HG03159 (cell line): ENCODE measurements at regions not wholly inside any gene's neighbourhood (a gene's known extent, or its start where the extent isn't known, plus 50 kb on each side); places are given as distances from the start of the nearest gene placed in this dataset.
"Not testable (repeated sequence)": the region's sequence is repeated elsewhere in the genome, so short reads cannot be mapped to it uniquely, and the experiment has no call there.

ENCODE experiments used
- ATAC-seq: cut with Tn5 transposase; IDR thresholded peaks from one replicate; pipeline ENCODE4 v1.9.1; 2021; ENCODE audit warnings: mild to moderate bottlenecking, moderate library complexity; ENCODE audit not compliant: unreplicated experiment

DNA sequence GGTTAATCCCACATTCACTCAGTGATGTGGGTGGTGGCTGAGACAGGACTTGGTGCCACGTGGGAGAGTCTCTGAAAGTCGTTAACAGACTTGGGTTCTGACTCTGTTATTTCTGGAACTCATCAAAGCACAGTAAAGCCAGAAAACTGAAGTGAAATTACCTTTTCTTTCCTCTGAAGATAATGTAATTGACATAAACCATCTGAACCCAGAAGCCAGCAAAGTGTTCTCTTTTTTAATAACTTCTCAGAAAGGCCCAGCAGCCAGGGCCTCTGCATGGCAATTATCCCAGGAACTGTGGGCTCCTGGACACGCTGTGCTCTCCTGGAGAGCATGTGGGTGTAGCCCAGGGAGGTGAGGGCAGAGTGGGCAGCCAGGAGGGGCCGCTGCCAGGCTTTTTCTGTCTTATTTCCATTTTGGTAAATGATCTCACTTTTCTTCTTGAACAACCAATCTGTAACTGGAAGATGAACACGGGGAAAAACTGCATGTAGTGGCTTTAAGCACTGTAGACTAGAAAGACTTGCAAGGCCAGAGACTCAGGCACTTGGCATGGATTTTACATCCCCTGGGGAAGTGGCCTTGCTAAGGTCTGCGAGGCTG lies 444.1 kb upstream of the TMEM132C start:
- ATAC-seq = no peak

DNA sequence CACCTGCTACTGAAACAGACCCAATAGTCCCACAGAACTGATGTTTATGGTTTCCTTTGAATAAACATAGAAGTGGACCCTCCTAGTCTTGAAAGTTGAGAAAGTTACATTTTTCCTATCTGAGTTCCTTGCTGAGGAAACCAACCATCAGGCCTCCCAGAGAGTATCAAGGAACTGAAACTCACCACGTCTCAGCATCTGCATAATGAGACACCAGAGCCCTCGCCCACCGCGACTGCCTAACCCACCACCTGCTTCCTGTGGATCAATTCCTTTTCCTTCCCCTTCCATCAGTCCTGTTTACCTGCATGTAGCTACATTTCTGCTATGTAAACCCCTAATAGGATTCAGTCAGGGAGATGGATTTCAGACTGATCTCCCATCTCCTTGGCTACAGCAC lies 443.2 kb upstream of the TMEM132C start:
- no peak for ATAC-seq

DNA sequence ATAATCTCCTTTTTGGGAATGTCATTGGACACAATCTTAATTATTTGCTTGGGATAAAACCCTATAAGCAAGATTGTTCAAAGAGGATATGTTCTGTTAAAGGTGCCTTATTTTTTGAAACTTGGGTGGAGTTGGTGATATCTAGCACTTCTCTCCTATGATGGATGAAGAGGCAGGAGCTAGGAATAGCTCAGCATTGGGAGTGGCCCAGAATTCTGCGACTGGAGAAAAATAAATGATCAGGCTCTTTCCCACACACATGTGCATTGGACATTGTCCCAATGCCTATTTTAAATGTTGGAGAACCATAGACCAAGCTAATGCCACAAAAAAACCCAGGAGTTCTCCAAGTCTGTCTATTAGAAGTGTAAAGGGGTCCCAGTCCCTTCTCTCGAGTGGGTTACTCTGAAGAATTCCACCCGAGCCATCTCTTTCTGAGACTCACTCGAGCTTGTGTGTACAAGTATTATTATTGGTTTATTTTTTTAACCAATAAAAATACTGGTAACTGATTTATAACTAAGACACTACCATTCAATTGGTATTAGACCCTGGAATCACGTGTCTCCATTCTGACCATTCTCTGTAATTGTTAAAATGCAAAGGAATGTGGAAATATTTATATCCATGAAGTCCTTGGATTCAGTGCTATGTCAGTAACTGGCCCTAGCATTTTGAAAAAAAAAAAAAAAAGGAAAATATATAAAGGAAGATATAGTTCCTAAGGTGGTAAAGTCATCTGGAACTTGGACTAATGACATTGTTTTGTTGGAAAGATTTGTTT lies 437.5 kb upstream of the TMEM132C start:
- no peak for ATAC-seq

DNA sequence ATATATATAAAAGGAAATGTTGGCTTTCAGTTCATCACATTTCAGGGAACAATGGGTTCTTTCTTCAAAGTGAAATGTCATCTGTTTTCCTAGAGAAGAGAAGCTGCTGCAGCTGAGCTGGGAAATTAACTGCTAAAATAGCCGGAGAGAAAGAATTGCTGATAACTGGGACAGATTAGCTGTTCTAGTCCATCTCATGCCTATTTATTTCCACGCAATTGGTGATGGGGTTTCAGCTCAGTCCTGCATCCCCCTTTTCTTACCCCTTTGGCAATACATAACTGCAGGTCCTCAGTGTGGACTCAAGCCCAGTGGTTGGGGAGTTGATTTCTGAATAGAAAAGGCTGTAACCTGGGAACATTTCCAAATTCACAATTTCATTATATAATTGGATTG lies 436.9 kb upstream of the TMEM132C start:
- ATAC-seq = no peak

DNA sequence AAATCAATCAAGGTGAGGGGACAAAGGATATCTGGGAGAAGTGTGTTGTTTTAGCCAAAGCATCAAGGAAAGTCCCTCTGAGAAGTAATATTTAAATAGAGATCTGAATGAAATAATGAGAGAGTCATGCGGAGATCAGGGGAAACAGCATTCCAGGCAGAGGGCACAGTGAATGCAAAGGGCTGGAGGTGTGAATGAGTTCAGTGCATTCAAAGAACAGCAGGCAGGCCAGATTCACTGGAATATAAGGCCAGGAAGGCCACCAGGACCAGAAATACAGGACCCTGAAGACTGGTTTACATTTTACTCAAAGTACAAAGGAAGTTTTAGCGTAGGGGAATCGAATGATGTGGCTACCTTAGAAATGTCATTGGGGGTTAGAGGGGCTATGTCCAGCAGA lies 436.2 kb upstream of the TMEM132C start:
- no peak for ATAC-seq

DNA sequence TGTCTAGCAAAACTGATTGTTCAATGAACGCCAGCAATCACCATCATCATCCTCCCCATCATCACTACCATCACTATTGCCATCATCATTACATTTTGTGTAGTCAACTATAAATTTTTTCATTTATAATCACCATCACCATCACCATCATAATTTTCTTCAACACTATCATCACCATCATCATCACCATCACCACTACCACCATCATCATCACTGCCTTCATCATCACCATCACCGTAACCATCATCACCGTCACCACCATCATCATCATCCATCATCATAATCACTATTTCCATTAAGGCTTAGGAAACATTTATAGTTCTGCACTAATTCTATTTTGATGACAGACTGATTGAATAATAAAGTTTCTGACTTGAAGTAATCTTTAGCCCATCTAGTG lies 434.8 kb upstream of the TMEM132C start:
- ATAC-seq = no peak

DNA sequence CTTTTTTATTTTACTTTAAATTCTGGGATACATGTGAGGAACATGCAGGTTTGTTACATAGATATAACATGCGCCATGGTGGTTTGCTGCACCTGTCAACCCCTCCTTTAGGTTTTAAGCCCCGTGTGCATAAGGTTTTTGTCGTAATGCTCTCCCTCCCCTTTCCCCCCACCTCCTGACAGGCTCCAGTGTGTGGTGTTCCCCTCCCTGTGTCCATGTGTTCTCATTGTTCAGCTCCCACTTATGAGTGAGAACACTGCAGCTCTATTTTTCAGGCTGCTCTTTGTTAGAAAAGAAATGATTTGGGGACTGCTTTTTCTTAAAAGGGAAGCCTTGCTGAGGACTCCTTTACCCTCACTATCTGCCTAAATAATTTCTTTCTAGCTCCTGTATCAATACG lies 430.2 kb upstream of the TMEM132C start:
- not testable (repeated sequence) for ATAC-seq

DNA sequence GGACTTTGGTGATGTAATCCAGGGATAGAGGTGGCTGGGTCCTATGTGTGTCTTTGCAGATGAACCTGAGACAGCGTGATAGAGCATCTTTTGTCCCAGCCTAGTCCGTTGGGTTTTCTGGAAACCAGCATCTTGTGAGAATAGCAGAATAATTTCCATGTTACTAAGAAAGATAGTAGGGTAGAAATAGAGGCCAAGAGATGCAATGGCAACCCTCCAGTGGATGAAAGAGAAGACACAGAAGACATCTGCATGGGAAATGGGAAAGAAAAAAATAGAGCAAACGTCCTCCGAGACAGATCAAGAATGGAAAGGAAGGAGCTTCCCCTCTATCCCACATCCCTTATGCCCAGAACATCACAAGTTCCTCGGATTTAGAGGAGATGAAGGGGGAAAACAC lies 409.3 kb upstream of the TMEM132C start:
- no peak for ATAC-seq

DNA sequence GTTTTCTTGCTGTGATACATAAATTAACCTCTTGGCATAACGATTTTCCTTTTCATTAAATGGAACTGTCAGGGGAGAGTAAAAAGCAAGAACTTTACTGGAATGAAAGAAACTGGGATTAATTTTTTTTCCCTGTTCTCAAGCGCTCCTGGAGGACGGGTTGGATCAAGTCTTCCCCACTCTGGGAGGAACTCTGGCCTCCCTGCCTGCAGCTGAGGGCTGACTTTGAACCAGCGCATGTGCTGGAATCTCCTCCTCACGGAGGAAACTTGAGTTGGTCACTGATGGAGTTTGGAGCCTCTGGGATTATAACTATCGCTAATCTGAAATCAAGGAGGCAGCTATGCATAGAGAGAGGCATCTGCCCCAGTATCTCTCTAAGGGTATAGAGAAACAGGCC lies 406.4 kb upstream of the TMEM132C start:
- no peak for ATAC-seq

DNA sequence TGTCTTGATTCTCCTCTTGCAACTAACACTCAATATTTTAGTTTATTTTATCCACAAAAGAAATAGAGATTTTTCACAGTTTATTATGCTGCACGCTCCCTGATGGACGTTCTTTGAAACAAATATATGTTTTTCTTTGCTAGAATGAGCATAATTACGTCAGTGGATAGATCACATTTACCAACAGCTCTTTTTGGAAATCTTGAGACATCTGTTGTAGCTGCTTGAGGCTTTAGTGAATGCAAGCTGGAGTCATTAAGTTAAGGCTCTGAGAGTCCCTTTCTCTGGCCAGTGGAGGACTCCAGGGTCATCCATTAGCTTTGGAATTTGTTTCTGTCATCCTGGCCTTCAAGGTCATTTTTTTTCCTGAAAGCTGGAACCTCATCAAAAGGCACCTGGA lies 405.6 kb upstream of the TMEM132C start:
- no peak for ATAC-seq

DNA sequence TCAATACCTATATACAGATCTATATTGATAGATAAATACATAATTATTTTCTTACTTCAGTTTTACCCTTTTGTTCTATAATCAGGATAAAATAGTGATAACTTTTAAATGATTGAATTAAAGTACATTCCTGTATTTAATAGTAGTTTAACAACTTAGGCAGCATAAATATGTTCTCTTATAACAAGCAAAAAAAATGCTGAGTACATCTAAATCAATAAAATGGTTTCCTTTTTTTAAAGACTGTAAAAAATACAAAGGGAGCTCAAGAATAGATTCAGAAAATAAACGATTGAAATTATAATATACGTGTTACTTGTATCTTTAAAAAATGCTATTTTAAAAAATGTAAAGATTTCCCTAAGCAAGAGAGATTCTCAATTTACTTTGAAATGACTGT lies 393.7 kb upstream of the TMEM132C start:
- ATAC-seq = no peak

DNA sequence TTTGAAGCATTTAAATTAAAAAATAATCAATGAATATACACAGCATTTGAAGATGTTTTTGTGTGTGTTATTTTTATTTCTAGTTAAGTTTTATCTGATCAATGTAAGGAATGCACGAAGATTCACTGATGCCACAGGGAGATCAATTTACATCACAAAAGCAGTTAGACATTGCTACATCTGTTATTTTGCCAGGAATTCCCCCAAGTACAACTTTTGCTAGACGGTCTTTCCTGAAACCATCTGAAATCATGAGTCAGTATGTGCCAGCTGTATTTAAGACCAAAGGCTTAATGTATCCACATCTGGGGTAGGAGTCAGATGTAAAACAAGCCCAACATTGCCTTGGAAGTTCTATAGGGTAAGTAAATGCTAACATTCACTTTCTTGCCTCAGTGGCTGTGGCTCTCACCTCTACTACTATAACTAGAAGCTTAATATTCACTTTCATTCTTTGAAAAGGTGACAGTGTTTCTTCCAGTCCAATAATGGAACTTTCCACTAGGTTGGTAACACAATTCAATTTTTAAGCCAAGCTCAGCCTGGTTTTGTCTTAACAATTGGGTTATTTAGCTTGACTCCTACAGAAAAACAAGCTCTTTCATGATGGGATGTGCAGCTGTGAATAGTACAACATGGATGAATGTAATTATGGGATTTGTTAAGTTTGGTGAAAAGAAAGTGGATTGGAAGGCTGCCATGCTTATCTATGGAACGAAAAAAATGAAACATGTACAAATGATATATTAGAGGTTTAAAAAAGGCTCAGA lies 385.4 kb upstream of the TMEM132C start:
- ATAC-seq = no peak

DNA sequence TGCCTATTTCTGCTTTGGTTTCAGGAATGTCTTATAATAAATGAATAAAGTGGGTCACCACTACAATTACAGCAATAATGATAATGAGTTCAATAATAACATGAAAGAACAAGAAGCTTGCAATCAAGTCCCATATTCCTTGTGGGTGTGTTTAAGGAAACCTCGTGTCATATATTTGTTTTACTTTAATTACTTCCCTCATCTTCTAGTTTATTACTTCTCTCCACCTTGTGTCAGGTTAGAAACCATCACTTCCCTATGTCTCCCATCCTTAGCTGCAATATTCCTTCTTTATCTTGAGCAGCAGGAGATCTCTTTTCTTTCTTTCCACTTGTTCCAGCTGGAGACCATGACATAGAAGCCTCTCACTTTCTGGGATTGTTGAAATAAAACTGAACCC lies 384.0 kb upstream of the TMEM132C start:
- no peak for ATAC-seq

DNA sequence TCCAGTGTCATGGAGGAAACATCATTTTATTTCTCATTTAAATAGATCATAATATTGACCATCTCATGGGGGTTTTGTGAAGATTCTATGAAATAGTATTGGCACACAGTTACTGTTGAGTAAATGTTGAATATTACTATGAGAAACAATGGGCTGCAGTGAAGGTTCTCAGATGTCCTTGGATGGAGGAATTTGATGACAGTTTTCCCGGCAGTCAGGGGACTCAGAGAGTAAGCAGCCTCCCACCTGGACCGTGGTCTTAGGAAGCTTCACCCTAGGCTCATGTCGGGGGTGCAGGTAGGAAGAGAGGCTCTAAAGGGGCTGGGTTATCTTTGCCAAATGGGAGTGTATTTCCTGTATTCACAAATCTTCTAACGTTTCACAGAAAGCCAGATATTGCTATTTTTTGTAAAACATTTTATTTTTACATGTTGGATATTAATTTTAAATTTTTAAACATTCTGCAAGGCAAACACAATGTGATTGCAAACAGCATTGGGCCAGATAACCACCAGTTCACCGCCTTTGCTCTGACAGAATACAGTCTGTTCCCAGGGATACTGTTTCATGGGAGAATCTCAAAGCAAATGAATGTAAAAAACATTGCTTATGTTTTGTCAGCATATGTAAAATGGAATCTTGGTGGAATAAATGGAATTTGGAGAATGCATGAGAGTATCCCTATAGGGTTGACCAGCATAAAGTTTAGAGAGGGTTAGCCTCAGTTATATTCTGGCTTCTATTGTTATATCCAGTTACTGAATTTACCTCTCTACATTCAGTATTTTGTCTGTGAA lies 380.8 kb upstream of the TMEM132C start:
- ATAC-seq = no peak

DNA sequence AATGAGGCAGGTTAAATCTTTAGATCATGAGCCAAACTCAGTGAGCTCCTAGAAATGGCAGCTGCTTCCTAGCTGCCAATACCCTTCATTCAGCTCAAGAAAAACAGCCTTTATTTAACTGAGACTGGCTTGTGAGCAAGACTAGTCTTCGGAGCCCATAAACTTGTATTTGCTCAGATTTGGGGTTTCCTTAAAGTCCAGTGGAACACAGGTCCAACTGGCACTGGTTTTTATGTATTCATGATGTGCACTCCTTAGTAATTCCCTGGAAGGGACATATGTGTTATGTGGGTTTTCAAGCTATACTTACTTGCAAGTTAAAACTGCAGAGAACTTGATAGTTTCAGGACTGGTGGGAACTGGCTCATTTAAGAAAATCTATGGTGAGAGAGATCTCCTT lies 380.1 kb upstream of the TMEM132C start:
- ATAC-seq = no peak

DNA sequence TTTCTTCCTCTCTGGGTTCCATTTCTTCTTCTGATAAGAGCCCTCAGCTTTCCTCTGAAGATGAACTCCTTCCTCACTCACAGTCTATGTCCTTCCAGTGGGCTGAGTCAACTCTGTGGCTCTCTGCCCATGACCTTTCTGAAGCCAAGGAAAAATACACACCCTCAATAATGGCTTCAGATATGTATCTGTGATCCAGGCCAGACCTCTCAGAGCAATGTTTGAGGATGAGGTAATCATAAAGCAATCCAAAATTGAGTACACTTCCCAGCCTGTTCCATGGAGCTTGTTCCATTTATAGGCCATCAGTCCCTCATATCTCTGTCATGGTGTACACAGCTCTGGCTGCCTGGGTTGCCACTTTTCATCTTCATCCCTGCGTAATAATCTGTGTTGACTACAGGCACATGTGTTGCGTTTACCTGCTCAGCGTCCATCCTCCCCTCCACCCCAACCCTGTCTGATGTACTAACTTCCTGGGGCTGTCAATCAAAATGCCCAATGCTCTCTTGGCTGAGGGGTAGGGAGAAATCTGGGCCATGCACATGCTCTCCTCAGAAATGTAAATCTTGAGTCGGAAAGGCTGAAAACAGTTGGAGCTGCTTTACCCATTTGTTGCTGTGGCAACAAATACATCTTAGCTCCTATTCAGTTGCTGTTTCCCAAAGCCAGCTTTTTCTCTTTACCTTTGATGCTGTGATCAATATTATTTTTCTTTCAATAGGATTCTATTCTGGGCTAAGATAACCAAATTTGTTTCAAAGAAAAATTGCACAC lies 377.8 kb upstream of the TMEM132C start:
- no peak for ATAC-seq

DNA sequence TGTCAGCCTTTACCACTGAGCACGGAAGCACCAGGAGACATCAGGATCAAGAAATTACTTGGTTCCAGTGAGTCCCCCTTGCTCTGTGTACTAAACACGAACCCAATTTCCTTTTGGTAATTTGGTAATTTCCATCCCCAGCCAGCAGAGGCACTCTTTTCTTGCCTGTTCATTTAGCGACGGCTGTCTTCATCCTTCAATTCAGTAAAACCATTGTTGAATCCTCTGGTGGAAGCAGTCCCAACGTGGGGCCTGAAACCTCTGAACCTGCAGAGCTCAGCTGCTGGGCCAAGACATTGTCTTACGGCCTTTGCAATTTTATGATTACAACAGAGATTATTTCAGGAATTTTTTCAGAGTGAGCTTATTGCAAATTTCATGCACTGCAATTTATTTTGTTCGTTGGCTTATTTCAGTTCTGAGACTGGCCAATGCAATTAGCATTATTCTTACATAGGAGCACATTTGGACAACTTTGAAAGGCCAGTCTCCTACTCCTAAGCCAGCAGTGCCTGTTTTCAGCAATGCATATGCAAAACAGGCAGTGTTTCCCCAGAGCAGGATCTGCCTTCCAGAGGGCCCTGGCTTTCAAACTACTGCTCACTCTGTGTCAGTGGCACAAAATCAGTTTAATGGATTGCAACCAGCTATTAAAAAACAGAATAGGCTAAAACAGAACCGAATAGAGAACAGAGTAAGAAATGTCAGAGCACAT lies 372.9 kb upstream of the TMEM132C start:
- no peak for ATAC-seq

DNA sequence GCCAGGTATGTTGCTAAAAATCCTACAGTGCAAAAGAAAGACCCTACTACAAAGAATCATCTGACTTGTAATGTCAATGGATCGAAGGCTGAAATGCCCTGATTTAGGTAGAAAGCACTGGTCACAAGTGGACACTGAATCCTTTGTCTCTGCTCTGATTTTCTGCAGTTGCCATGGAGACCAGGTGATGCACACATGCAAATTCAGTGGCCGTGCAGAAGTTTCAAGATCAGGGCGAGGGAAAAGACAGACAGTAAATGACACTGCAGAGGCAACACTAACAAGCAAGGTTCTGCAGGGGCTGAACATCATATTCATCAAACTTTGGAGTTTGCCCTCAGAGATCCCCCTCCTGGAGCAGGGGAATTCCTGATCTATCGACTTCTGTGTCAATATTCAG lies 370.3 kb upstream of the TMEM132C start:
- no peak for ATAC-seq

DNA sequence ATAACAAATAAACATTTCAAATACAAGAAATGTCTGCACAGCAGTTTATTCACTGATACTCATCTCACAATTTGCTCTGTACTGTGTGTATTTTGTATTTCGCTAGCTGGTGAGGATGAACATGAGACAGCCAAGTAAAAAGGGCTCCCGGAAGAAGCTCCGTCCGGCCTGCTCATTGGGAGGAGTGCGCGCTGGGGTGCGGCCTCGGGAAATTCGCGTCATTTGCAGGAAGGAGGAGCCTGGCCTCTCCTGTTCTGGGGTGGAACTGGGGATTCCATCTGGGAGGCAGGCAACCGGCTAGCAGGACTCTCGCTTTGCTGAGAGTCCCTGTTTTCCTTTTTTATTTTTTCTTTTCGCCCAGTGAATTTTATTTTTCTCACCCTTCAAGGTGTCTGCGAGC lies 368.4 kb upstream of the TMEM132C start:
- no peak for ATAC-seq

DNA sequence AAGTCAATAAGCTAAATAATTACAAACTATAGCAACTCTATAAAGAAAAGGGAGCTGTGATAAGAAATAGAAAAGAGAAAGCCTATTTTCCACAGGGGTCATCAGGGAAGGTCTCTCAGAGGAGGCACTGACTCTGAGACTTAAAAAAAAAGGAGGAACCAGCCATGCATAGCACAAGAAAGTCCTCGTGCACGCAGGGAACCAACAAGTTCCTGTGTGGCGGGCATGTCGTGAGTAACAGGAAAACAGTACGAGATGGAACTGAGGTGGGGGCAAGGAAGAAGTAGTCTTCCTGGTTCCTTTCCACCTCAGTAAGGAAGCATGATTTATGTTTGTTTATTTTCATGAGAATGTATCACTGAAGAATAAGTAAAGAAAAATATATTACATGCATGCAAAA lies 367.0 kb upstream of the TMEM132C start:
- no peak for ATAC-seq
